GM12878 (cell line): ENCODE measurements at regions not wholly inside any gene's neighbourhood (a gene's known extent, or its start where the extent isn't known, plus 50 kb on each side); places are given as distances from the start of the nearest gene placed in this dataset.
A peak's percentile ranks its signal among the peaks of the same experiment; 100 is the strongest.

Experiments used
- ATAC-seq: fragments of 200-7000 bp; cut with Tn5 transposase; 3 replicates; pipeline ENCODE4 v1.9.1; 2020; ENCODE audit warnings: mild to moderate bottlenecking, moderate library complexity
- BruUV-seq: library from RNA; stranded (reverse); fragments of 400-500 nt; replicated peaks from 2 replicates; lab custom pipeline; 2021; lab: Mats Ljungman, UMichigan
- CTCF ChIA-PET: fragments of 300-600 bp; sonication (Branson Sonifier 250); formaldehyde crosslinking; extraction: SDS; loops from one replicate; lab custom pipeline; 2021; ENCODE audit warnings: inconsistent platforms; lab: Yijun Ruan, JAX
- POLR2A ChIA-PET: fragments of 350-600 bp; formaldehyde crosslinking; extraction: SDS; loops from one replicate; lab custom pipeline; 2021; ENCODE audit warnings: inconsistent platforms; lab: Charles Lee
- RAD21 ChIA-PET: fragments of 300-600 bp; sonication (Branson Sonifier 250); formaldehyde crosslinking; loops from one replicate; lab custom pipeline; 2023; ENCODE audit warnings: antibody characterized with exemption; ENCODE audit not compliant: unreplicated experiment; lab: Charles Lee
- SMC1A ChIA-PET: fragments of 300-600 bp; sonication (Branson Sonifier 250); formaldehyde crosslinking; loops from one replicate; lab custom pipeline; 2023; ENCODE audit not compliant: unreplicated experiment, uncharacterized antibody; lab: Charles Lee
- DNase-seq: peaks from one replicate; pipeline ENCODE4 v3.0.0-alpha.2; 2011; ENCODE audit warnings: low read depth, low spot score
- FAIRE-seq: peaks from 3 replicates; lab custom pipeline; 2011; peaks lifted over from hg19 to GRCh38; lab: Jason Lieb, UNC
- H2AFZ ChIP-seq: 2 replicates; pipeline ENCODE4 v1.6.0; 2011; ENCODE audit warnings: low read depth, low read length, control low read depth; ENCODE audit not compliant: control insufficient read depth
- H3K27ac ChIP-seq: 2 replicates; pipeline ENCODE4 v1.5.1; 2011; ENCODE audit warnings: control low read depth; ENCODE audit not compliant: control insufficient read depth, insufficient read depth
- H3K27me3 ChIP-seq, 2 experiments: replicated peaks in 1 of 2; 2 replicates each; pipeline versions ENCODE4 v1.6.0 to v1.6.1; 2011; ENCODE audit warnings: low read length in 1 of 2; ENCODE audit not compliant: control insufficient read depth in 2 of 2, insufficient read depth in 2 of 2
- H3K36me3 ChIP-seq, 2 experiments: 2 replicates each; pipeline ENCODE4 v1.5.1; 2011; ENCODE audit warnings: low read length in 1 of 2; ENCODE audit not compliant: control insufficient read depth in 2 of 2, insufficient read depth in 2 of 2
- H3K4me1 ChIP-seq: 2 replicates; pipeline ENCODE4 v1.6.1; 2011; ENCODE audit warnings: mild to moderate bottlenecking, low read length, moderate library complexity, mixed read lengths; ENCODE audit not compliant: control insufficient read depth, insufficient read depth
- H3K4me2 ChIP-seq: 2 replicates; pipeline ENCODE4 v1.6.0; 2011; ENCODE audit warnings: control low read depth; ENCODE audit not compliant: control insufficient read depth, insufficient read depth
- H3K4me3 ChIP-seq: fragments of 200-600 bp; sonication (generic); 2 replicates; pipeline ENCODE4 v1.5.1; 2016
- H3K79me2 ChIP-seq: 2 replicates; pipeline ENCODE4 v1.6.0; 2011; ENCODE audit warnings: low read length; ENCODE audit not compliant: control insufficient read depth, insufficient read depth
- H3K9ac ChIP-seq: 2 replicates; pipeline ENCODE4 v1.8.0; 2011; ENCODE audit warnings: low read length, control low read depth, mixed read lengths; ENCODE audit not compliant: control insufficient read depth, insufficient read depth
- H3K9me3 ChIP-seq: replicated peaks from 3 replicates; pipeline ENCODE4 v1.5.1; 2011; ENCODE audit warnings: mild to moderate bottlenecking, low read length; ENCODE audit not compliant: control insufficient read depth, insufficient read depth
- H4K20me1 ChIP-seq: 2 replicates; pipeline ENCODE4 v1.6.0; 2011; ENCODE audit not compliant: control insufficient read depth, insufficient read depth
- RAD21 ChIP-seq: IDR thresholded peaks from 2 replicates; pipeline ENCODE4 v1.6.1; 2011; ENCODE audit warnings: mild to moderate bottlenecking, low read depth, low read length, moderate library complexity; ENCODE audit not compliant: insufficient read depth
- WGBS: methylation state at CpG from one replicate; pipeline ENCODE4 v1.1.6; 2016; ENCODE audit warnings: low lambda C conversion rate; ENCODE audit not compliant: insufficient replicate concordance, insufficient coverage; ENCODE audit errors: missing lambda C conversion rate; 5-methylcytosine and 5-hydroxymethylcytosine counted together
- in situ Hi-C: fragments of 300-500 bp; cut with MboI; formaldehyde crosslinking; loops from 9 replicates; pipeline ENCODE4 v1.14.3; 2018; ENCODE audit warnings: mixed read lengths
- intact Hi-C: fragments of 100-400 bp; cut with micrococcal nuclease; formaldehyde crosslinking; loops from one replicate; pipeline ENCODE4 v1.14.2; 2022; ENCODE audit not compliant: unreplicated experiment
- TF ChIP-seq, protein P1 (sequence below), 3 experiments: IDR thresholded peaks in 2 of 3; conservative IDR thresholded peaks in 1 of 3; 2 replicates each; pipeline ENCODE4 v1.5.1; 2011; ENCODE audit warnings: low read depth in 3 of 3, low read length in 3 of 3, mild to moderate bottlenecking in 3 of 3, control low read depth in 2 of 3, moderate library complexity in 2 of 3, inconsistent platforms in 1 of 3, mixed read lengths in 1 of 3; ENCODE audit not compliant: control insufficient read depth in 2 of 3, insufficient read depth in 1 of 3; ENCODE audit errors: extremely low read depth in 1 of 3
- TF ChIP-seq, protein P2 (sequence below): fragments of 450-650 bp; formaldehyde crosslinking; IDR thresholded peaks from 2 replicates; pipeline ENCODE4 v1.4.0; 2022; ENCODE audit warnings: mild to moderate bottlenecking, moderate library complexity

DNA sequence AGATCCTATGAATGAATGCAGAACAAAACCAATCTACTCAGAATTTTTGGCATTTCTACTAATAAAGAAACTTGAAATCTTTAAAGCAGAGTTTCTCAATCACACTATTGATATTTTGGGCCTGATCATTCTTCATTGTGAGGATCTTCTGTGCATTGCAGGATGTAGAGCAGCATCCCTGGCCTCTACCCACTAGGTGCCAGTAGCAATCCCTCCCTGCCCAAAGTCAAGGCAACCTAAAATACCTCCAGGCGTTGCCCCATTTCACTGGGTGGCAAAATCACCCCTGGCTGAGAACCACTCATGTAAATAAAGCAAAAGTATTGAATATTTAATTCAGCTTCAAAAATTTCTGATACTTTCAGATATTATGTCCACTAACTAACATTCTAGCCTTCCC lies 213.0 kb downstream of the SP3 start:
- DNase-seq = no peak
- H3K4me1 ChIP-seq = no peaks in the 10 kb centered on the region
- H3K79me2 ChIP-seq = no peaks in the 10 kb centered on the region
- no peak for FAIRE-seq
- H3K27me3 ChIP-seq = no peaks in the 10 kb centered on the region; a peak in 1 of 4 replicates
- TF ChIP-seq, protein P1, sequence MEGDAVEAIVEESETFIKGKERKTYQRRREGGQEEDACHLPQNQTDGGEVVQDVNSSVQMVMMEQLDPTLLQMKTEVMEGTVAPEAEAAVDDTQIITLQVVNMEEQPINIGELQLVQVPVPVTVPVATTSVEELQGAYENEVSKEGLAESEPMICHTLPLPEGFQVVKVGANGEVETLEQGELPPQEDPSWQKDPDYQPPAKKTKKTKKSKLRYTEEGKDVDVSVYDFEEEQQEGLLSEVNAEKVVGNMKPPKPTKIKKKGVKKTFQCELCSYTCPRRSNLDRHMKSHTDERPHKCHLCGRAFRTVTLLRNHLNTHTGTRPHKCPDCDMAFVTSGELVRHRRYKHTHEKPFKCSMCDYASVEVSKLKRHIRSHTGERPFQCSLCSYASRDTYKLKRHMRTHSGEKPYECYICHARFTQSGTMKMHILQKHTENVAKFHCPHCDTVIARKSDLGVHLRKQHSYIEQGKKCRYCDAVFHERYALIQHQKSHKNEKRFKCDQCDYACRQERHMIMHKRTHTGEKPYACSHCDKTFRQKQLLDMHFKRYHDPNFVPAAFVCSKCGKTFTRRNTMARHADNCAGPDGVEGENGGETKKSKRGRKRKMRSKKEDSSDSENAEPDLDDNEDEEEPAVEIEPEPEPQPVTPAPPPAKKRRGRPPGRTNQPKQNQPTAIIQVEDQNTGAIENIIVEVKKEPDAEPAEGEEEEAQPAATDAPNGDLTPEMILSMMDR (IDR thresholded peaks at IDR 0.05 in 2 of 3, conservative IDR thresholded peaks at IDR 0.05 in 1 of 3; ENCODE audit: control insufficient read depth in 2 of 3, extremely low read depth in 1 of 3, insufficient read depth in 1 of 3, low read depth in 3 of 3, low read length in 3 of 3) = peak; percentile 29 to 31 (median 30); a peak in 2 of 6 replicates
- TF ChIP-seq, protein P2, sequence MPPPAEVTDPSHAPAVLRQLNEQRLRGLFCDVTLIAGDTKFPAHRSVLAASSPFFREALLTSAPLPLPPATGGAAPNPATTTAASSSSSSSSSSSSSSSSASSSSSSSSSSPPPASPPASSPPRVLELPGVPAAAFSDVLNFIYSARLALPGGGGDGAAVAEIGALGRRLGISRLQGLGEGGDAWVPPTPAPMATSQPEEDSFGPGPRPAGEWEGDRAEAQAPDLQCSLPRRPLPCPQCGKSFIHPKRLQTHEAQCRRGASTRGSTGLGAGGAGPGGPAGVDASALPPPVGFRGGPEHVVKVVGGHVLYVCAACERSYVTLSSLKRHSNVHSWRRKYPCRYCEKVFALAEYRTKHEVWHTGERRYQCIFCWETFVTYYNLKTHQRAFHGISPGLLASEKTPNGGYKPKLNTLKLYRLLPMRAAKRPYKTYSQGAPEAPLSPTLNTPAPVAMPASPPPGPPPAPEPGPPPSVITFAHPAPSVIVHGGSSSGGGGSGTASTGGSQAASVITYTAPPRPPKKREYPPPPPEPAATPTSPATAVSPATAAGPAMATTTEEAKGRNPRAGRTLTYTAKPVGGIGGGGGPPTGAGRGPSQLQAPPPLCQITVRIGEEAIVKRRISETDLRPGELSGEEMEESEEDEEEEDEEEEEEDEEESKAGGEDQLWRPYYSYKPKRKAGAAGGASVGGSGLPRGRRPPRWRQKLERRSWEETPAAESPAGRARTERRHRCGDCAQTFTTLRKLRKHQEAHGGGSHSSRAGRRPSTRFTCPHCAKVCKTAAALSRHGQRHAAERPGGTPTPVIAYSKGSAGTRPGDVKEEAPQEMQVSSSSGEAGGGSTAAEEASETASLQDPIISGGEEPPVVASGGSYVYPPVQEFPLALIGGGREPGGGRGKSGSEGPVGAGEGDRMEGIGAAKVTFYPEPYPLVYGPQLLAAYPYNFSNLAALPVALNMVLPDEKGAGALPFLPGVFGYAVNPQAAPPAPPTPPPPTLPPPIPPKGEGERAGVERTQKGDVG (CRISPR knock-in tag) = no peak
- TF ChIP-seq RAD21 = peak; percentile 37; the same call in 1 of the 2 replicates
- in situ Hi-C loops = no loop called here
- intact Hi-C loops = loop anchor here (10.0 kb wide), 2 partner anchors 293 to 583 kb away; partner anchors contain the start of gene SP9
- no peak overlapping the region for H3K27ac ChIP-seq
- no peak overlapping the region for H3K4me3 ChIP-seq
- H3K9me3 ChIP-seq = no peaks in the 10 kb centered on the region
- SMC1A ChIA-PET = no interaction called here
- RAD21 ChIA-PET = no interaction called here
- BruUV-seq = no TSS peak
- H2AFZ ChIP-seq = no peak overlapping the region
- H3K9ac ChIP-seq = no peak overlapping the region
- WGBS = 12% methylated on average over 1 of the region's 1 CpG
- POLR2A ChIA-PET = no interaction called here
- ATAC-seq = peak; percentile 61
- CTCF ChIA-PET = interaction anchor here (0.7 to 1.0 kb wide), 3 partner anchors 384 to 589 kb away, joined by 3 read pairs; no protein-coding TSS in a partner anchor
- no peaks in the 10 kb centered on the region for H4K20me1 ChIP-seq
- H3K36me3 ChIP-seq = no peaks in the 10 kb centered on the region
- H3K4me2 ChIP-seq = no peak overlapping the region
